GM12878 (cell line): ENCODE measurements at regions not wholly inside any gene's neighbourhood (a gene's known extent, or its start where the extent isn't known, plus 50 kb on each side); places are given as distances from the start of the nearest gene placed in this dataset.

Experiments used
- MYC ChIP-seq: IDR thresholded peaks from 2 replicates; pipeline ENCODE4 v1.6.1; 2011; ENCODE audit warnings: mild to moderate bottlenecking, low read length, moderate library complexity, inconsistent platforms; ENCODE audit not compliant: insufficient read depth, insufficient replicate concordance, insufficient read length, severe bottlenecking
- TF ChIP-seq, protein P1 (sequence below): IDR thresholded peaks from 2 replicates; pipeline ENCODE4 v1.6.1; 2012; ENCODE audit warnings: low read length, inconsistent platforms

DNA sequence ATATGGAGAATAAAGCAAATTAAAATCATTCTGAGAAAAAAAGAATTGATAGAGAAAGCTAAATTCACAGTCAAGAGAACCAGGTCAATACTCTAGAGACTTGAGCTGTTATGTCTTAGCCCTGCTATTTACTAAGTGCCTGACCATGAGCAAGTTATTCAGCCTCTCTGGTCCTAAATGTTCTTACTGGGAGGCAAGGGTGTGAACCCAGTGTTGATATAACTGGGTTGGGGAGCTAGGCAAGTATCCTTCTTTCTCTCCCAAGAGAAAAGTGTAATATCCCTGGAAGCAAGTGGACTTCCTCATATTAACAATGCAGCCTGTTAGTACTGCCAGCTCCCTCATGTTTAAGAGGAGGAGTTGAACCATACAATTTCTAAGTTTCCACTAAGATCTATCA, 488.9 kb upstream of the RASGRP1 start:
- no peak for TF ChIP-seq MYC
- TF ChIP-seq, protein P1, sequence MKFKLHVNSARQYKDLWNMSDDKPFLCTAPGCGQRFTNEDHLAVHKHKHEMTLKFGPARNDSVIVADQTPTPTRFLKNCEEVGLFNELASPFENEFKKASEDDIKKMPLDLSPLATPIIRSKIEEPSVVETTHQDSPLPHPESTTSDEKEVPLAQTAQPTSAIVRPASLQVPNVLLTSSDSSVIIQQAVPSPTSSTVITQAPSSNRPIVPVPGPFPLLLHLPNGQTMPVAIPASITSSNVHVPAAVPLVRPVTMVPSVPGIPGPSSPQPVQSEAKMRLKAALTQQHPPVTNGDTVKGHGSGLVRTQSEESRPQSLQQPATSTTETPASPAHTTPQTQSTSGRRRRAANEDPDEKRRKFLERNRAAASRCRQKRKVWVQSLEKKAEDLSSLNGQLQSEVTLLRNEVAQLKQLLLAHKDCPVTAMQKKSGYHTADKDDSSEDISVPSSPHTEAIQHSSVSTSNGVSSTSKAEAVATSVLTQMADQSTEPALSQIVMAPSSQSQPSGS = no peak
